HG03520 (cell line): ENCODE measurements at regions not wholly inside any gene's neighbourhood (a gene's known extent, or its start where the extent isn't known, plus 50 kb on each side); places are given as distances from the start of the nearest gene placed in this dataset.

Source experiments
- ATAC-seq: cut with Tn5 transposase; IDR thresholded peaks from one replicate; pipeline ENCODE4 v1.9.1; 2021; ENCODE audit warnings: mild to moderate bottlenecking, moderate library complexity; ENCODE audit not compliant: unreplicated experiment

DNA sequence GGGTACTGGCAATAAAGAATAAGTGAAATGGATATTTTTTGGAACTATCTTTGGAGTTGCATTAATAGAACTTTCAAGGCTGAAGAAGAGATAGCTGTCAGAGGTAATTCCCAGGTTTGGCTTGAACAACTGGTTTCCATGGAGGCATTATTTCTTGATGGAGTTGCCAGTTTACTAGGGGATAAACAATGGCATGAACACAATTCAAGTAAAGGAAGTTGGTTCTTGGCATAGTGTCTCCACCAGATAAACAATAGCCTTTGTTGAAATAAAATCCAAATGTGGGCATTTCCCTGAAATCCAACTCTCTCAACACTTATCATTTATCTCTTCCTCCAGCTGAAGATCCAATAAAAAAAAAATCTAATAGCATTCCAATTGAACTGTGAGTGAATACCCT lies 454.9 kb downstream of the C6orf118 start:
- ATAC-seq, result no peak

DNA sequence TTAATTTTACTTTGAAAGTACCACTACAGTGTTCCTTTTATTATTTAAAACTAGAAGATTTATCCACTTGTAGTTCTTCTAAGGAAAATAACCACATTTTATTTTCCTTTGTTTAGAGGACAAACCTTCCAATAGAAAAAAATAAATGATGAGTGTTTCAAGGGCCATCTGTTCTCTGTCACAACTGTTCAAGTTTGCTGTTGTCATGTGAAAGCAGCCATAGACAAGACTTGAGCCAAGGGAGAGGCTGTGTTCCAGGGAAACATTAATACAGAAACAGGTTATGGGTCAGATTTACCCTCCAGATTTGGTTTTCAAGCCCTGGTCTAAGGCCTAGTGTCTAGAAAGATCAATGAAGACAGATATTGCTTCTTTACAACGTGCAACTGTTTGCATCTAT lies 463.6 kb downstream of the C6orf118 start:
- ATAC-seq, result no peak

DNA sequence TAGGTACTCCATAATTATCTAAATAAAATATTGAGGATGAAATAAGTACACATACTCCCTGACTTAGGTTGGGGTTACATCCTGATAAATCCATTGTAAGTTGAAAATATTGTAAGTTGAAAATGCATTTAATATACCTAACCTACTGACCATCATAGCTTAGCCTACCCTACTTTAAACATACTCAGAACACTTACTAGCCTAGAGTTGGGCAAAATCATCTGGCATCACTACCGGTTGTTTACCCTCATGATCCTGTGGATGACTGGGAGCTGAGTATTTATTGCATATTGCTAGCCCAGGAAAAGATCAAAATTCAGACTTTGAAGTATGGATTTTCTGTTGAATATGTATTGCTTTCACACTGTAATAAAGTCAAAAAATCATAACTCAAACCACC lies 467.3 kb downstream of the C6orf118 start:
- no peak for ATAC-seq

DNA sequence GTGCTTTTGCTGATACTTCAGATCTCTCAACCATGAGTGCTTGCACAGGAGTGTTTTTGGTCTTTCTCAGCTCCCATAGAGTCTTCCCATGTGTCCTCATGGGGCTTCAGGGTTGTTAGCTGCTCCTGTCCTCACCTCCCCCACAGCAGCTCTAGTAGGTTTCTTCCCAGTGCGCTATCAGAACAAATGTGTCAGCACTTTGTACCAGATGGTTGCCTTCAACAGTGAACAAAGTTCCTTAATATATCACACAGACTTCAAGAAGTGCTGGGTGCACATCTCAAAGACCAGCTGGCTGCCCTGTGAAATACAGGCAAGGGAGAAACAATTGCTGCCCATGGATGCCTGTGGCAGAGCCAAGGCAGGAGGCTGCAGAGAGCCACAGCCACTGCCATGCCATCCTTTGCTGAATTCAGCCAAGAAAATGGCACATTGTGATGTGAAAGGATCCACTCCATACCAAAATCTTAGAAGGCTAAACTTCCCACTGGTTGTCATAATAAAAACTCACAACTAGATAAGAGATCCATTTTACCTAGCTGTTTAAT lies 471.3 kb downstream of the C6orf118 start:
- no peak for ATAC-seq

DNA sequence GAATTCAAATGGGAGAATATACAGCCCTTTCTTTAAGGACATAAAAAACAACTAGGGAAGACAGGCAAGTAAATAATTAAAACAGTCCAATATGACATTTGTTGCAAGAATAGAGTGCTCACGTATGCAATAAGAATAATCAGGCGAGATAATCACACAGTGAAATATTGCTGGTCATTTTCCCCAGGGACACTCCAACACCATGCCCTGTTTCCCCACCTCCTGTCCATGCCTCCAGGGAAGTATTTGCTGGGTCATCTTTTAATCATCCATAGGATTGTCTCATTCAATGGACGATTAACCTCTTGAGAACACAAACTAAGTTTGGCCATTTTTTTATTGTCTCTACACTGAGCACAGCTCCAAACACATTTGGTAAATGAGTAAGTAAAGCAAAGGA lies 472.9 kb downstream of the C6orf118 start:
- no peak for ATAC-seq

DNA sequence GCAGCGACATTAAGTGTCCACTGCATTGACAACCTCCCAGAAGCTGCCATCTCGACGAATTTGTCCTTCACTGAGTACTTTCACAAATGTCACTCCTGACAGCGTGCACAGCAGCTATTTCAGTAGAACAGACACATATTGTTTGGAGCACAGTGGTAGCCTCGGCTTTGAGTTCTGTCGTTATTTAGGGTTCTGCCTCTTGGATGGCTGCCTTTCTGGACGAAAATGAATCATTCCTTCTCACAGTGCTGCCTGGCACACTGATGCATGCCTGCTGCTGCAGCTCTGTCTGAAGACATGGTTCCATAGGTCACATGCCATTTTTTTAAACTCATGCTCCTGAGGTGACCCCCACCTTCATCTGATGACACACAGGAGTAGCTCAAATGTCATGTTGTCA lies 477.0 kb downstream of the C6orf118 start:
- no peak for ATAC-seq

DNA sequence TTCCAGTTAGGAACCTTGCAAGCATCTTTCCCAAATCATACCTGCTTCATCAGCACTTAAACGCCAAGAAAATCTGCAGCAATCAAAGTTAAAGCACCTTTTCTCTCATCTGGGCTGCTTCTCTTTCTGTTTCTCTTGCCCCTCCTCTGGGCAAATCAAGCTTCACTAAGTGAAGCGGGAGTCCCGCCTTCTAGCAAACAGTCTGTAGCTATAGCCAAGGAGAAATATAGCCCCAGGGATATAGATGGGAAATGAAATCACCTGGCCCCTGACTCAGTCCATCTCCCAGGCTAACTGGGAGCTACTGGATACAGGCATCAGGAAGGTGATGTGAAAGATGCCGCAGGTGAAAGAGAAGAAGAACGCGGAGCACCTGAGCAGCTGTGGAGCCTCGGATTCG lies 481.9 kb downstream of the C6orf118 start:
- no peak for ATAC-seq

DNA sequence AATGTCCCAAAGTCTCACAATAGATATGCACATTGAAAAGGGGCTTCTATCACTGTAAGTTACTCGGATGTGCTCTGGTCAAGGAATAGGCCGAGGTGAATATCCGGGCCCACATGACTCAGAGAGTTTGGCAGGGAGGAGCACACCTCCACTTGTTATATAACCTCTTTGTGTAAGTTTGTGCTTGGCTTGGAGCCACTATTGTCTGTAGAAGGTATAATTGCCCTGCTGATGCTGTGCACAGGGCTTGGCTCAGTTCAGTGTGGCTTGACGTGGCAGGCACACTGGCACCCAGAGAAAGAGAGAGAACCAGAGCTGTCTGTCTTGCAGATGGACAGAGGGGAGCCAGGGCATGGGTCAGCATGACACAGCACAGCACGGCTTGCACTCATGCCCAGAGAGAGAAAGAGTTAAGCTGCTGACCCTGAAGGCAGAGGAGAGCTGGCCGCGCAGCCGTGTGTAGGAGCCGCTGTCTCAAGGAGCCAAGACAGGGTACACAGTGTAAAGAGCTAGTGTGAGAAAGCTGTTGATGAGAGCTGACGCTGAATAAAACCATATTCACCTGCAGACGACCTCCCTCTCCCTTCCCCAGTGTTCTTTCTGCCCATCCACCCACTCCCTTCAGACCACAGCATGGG lies 482.5 kb downstream of the C6orf118 start:
- no peak for ATAC-seq

DNA sequence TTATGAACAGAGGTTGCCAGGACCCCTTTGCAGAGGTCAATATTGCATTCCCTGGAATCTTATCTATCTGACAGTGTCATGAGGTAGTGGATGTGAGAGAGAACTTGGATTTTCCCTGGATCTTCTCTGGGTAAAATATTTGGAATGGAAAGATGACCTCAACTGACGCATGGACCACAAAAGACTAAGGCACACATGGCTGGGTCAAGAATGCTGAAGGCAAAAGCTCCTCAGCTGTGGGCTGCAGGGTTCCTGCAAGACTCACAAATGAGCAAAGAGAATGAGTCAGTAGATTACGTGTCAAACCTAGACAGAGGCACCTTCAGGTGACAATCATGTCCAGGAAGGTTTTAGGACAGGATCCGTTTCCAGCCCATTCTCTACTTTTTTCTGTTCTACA lies 484.0 kb downstream of the C6orf118 start:
- no peak for ATAC-seq

DNA sequence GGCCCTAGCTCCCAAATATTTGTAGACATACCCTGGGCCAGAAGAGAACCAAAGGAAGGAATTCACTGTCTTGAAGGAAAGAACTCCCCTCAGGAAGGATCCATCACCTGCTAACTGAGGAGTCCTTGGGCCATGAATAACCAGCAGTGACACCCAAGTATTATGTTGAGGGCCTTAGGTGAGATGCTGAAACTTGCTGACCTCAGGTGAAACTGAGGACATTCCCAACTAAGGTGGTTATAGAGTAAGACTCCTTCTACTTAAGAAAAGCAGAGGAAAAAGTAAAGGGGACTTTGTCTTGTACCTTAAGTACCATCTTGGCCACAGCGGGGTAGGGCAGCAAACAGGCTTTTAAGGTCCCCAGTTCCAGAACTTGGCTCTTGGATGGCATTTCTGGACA lies 491.7 kb downstream of the C6orf118 start:
- ATAC-seq, result no peak

DNA sequence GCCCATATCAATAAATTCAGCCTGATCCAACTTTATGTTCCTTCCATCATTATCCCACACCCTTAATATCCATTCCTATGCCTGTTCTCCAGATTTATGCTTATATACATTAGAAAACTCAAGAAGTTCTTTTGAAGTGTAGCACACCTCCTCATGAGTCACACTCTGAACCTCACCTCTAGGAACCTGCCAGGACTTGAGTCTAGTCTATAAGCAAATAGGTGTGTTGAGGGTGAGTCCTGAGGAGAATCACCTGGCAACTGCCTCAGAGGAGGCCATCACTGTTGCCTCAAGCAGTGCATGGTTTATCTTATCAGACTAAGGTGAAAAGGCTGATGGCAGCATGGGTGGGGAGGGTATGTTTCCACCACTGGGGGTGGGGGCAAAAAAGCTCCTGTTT lies 496.7 kb downstream of the C6orf118 start:
- no peak for ATAC-seq

DNA sequence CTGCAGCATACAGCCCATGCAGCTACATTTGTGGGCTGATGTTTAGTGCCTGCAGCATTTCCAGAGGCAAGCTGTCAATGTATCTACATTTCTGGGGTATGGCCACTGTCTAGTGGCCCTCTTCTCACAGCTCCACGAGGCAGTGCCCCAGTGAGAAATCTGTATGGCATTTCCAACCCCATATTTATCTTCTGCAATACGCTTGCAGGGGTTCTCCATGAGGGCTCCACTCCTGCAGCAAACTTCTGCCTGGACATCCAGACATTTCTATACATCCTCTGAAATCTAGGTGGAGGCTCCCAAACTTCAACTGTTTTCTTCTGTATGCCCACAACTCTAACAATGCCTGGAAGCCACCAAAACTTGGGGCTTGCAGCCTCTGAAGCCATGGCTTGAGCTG lies 502.3 kb downstream of the C6orf118 start:
- ATAC-seq, result no peak

DNA sequence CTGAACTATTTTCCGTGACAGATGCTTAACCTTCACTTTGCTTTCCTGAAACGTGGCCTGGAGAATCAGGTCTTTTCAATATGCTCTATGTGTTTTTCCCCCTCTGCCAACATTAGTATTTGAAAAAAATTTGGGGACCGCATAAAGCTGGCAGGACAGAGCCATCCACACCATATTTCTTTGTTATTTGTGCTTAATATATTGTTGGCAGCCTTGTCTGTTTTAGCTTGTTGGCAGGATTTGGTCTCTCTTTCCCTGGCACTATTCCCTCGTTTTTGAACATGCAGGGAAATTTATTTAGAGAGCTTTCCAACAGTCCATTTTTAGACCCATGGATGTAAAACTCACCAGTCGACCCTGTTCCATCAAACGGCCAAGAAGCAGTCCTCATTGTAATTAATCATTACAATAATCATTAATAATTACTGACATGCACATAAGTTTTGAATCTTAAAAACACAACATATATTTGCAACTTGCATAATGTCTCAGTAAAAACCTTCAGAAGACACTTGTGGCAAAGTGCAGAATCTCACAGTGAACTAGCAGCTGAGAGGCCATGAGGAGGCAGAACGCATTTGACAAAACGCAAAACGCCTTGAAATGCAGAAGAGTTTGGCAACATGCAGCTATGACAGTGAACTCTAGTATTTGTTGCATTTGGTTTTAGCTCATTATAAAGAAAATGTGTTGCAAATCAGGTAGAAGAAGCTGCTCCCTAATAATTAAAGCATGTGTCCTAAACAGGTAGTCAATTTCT lies 514.2 kb downstream of the C6orf118 start:
- ATAC-seq, result no peak

DNA sequence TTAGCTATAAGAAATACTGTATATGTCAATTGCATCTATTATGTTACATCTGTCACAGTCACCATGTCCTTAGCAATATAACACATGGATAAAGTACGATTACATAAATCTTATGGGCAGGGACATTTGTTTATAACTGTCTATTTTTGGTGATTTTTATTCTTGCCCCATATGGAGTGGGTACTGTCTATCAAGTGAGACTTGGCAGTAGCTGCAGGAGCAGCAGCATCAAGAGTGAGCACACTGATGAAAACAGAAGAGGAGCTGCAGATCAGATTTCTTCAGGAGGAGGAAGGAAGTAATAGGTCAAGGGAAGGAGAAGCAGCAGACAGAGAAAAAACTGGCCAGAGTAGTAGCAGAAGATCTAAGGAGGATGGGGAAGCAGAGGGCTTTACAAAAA lies 516.7 kb downstream of the C6orf118 start:
- no peak for ATAC-seq

DNA sequence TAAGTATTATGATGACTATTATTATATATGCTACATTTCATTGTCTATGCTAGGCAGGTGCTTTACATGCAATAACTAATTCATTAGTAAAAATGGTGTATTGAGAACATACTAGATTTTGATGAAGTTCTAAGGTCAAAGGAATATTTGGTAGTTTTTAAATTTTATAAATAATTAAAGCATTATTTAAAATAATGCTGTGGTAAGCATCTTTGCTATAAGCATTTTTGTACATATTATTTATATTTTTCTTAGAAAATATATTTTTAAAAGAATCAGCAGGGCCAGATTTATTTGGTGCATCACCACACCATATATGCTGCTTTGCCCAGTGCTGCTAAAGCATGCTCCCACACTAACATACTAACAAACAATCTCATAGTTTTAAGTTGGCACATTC lies 517.9 kb downstream of the C6orf118 start:
- ATAC-seq, result no peak

DNA sequence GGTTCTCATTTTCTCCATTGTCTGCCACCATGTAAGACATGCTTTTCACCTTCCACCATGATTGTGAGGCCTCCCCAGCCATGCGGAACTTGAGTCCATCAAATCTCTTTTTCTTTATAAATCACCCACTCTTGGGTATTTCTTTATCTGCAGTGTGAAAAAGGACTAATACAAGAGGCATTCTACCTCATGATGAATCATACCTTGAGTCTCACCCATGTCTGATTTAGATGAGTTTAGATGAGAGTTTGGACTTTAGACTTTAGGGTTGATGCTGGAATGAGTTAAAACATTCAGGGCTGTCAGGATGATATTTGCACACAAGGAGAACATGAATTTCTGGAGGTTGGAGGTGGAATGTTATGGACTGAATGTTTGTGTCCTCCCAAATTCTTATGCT lies 545.6 kb downstream of the C6orf118 start:
- no peak for ATAC-seq

DNA sequence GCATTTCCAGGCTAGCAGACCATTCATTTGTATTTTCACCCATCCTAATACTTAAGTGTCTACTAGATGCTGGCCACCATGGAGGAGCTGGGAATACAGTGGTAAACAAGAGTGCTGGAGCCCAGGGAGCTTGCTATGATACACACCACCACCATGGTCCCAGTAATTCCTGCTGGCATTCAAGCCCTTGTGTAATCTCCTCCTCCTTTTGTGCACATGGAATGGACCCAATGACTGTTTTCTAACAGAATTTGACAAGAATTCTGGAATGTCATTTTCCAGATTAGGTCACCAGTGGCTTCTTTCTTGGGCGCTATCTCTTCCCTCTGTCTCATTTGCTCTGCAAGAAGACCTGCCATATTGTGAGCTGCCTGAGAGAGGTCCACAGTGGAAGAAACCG lies 552.0 kb downstream of the C6orf118 start:
- ATAC-seq, result no peak

DNA sequence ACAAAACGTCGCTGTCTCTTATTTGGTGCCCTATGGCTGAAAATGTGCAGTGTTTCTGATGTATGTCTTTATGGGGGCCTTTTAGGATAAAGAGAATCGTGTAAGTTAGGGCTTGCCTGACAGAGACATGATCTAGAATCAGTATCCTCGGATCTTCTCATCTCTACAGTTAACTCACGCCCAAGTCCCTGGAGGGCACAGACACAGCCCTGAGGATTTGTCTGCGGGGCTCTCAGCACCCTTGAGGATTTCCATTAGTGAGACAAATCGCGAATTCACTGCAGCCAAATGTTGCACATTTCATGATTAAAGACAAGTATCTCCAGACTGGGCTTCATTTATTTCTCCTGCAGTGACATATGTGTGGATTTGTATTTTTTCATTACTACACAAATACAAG lies 552.7 kb downstream of the C6orf118 start:
- ATAC-seq, result no peak

DNA sequence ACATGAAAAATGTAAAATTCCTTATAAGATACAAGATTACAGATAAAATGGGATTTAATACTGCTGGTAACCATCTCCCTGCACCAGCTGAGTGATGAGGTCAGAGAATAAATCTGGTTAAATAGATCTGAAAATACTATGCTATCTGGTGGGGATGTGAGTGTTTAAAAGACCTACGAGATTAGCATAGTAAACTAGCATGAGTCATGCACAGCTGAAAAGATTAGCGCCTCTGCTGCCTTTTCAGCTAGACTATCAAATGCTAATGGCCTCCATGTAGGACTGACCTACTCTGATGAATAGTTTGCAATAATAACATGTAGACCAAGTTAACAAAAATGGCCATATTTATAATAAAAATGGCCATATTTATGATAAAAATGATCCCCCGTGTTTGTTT lies 553.3 kb downstream of the C6orf118 start:
- ATAC-seq, result no peak

DNA sequence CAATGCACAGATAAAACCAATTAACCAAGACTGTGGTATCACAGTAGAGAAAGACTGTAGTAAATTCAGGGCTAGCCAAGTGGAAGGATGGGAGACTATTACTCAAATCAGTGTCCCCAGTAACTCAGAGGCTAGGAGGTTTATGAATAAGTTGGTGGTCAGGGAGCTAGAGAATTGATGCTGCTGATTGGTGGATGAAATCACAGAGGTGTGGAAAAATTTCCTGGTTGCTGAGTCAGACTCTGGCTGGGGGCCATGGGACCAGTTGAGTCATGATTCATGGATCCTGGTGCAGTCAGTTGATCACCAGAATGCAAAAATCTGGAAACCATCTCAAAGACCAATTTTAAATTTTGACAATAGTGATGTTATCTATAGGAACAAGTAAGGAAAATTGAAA lies 555.9 kb downstream of the C6orf118 start:
- ATAC-seq, result no peak

DNA sequence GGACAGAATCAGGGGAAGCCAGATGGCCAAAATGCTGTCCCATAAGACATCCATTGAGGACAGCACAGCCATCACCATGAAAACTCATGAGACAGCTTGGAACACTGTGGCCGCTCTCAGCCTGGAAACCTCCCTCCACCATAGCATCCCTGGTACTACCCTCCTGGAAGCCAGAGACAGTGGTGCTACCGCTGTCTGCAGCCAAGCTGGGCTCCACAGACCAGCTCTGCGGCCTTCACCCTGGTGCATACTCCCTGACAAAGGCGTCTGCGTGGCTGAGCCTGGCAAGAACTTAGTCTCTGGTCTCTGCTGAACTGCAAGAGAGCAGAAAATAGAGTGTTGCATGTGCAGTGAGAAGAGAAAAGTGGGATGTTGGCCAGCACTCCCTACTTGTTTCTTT lies 558.0 kb downstream of the C6orf118 start:
- no peak for ATAC-seq

DNA sequence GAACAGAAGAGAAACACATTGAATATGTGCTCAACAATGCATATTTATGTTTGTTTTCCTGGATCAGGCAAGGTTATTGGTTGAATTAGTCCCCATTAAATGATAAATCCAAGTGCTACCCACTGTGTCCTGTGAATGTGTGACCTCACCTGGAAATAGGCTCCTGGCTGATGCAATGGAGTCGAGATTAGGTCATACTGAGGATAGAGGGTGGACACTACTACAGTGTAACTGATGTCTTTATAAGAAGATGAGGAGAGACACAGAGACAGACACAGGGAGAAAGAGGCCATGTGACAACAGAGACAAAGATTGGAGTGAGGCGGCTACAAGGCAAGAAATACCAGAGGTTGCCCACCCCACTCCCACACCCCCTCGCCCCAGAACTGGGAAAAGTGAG lies 559.3 kb downstream of the C6orf118 start:
- no peak for ATAC-seq
